Liver (tissue), 3 donors: ENCODE measurements at regions not wholly inside any gene's neighbourhood (a gene's known extent, or its start where the extent isn't known, plus 50 kb on each side); places are given as distances from the start of the nearest gene placed in this dataset.

Experiments used
- GABPA ChIP-seq, 2 donors: IDR thresholded peaks in 1 of 2; conservative IDR thresholded peaks in 1 of 2; 2 replicates each; pipeline ENCODE4 v1.6.1; 2016; ENCODE audit warnings: antibody characterized with exemption in 2 of 2, mild to moderate bottlenecking in 1 of 2, moderate library complexity in 1 of 2
- RAD21 ChIP-seq, 2 donors: IDR thresholded peaks; 2 replicates each; pipeline ENCODE4 v1.6.1; 2016; ENCODE audit warnings: antibody characterized with exemption in 2 of 2, mild to moderate bottlenecking in 2 of 2
- TAF1 ChIP-seq: conservative IDR thresholded peaks from 2 replicates; pipeline ENCODE4 v1.6.1; 2016; ENCODE audit warnings: antibody characterized with exemption, mild to moderate bottlenecking
- TF ChIP-seq, protein P1 (sequence below): fragments of 150-350 bp; IDR thresholded peaks from 2 replicates; pipeline ENCODE4 v1.5.1; 2017; ENCODE audit warnings: improper control_type of control experiment, low read depth, low read length; ENCODE audit not compliant: missing input control
- donor health status: healthy.
- donor health status: healthy.

DNA sequence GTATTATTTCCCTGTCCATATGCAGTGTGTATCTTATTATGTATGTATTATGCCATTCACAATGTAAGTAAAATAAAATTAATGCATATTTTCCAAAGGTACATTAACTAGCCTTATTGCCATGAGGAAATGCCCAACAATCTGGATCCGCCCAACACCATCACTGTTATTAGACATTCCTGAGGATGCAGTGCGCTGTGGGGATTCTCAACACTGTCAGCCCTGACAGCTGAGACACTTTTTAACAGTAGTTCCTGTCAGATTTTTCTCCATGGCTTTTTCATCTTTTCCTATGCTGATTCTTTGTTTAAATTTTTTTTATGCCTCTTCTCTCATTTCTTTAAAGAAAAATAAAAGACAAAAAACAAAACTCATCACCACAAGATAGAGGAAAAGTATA, 1632.9 kb upstream of the PABPC4L start:
- TF ChIP-seq, protein P1, sequence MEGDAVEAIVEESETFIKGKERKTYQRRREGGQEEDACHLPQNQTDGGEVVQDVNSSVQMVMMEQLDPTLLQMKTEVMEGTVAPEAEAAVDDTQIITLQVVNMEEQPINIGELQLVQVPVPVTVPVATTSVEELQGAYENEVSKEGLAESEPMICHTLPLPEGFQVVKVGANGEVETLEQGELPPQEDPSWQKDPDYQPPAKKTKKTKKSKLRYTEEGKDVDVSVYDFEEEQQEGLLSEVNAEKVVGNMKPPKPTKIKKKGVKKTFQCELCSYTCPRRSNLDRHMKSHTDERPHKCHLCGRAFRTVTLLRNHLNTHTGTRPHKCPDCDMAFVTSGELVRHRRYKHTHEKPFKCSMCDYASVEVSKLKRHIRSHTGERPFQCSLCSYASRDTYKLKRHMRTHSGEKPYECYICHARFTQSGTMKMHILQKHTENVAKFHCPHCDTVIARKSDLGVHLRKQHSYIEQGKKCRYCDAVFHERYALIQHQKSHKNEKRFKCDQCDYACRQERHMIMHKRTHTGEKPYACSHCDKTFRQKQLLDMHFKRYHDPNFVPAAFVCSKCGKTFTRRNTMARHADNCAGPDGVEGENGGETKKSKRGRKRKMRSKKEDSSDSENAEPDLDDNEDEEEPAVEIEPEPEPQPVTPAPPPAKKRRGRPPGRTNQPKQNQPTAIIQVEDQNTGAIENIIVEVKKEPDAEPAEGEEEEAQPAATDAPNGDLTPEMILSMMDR = no peak
- no peak for TF ChIP-seq GABPA (IDR thresholded peaks at IDR 0.05 in 1 of 2, conservative IDR thresholded peaks at IDR 0.05 in 1 of 2)
- no peak for TF ChIP-seq TAF1
- no peak for TF ChIP-seq RAD21 (IDR thresholded peaks at IDR 0.05)
